ENCODE measurements at regions not wholly inside any gene's neighbourhood (a gene's known extent, or its start where the extent isn't known, plus 50 kb on each side); places are given as distances from the start of the nearest gene placed in this dataset.

GRCh38 chr12:92987362-92987761 is 58.3 kb upstream of the EEA1 start:
- Histone ChIP-seq H3K4me1 (ENCODE audit: insufficient read depth) (no peaks in the 10 kb centered on the region), H3K36me3 (ENCODE audit: insufficient read depth) (no peaks in the 10 kb centered on the region), H3K27ac (ENCODE audit: low read depth) (no peak overlapping the region), H3K4me3 (ENCODE audit: low read depth, low read length) (no peak overlapping the region)
- peak; percentile 69 for DNase-seq (ENCODE audit: extremely low spot score)
- 1% methylated on average over 3 of the region's 3 CpGs for WGBS

- Histone ChIP-seq H3K27ac (ENCODE audit: low read depth) (peak overlapping the region; percentile 26), H3K36me3 (ENCODE audit: insufficient read depth) (no peaks in the 10 kb centered on the region), H3K4me1 (ENCODE audit: insufficient read depth) (no peaks in the 10 kb centered on the region), H3K4me3 (ENCODE audit: low read depth, low read length) (no peak overlapping the region)
- WGBS = 80% methylated on average over 4 of the region's 4 CpGs
- no peak for DNase-seq (ENCODE audit: extremely low spot score)
Observed at GRCh38 chr12:92987846-92988621, 58.9 kb upstream of the EEA1 start.

GRCh38 chr12:92988622-92989130 is 59.6 kb upstream of the EEA1 start:
- peak overlapping the region; percentile 10 for H3K27ac ChIP-seq (ENCODE audit: low read depth)
- WGBS = 37% methylated on average over 1 of the region's 1 CpG
- H3K4me3 ChIP-seq (ENCODE audit: low read depth, low read length) = no peak overlapping the region
- H3K4me1 ChIP-seq (ENCODE audit: insufficient read depth) = no peaks in the 10 kb centered on the region
- no peaks in the 10 kb centered on the region for H3K36me3 ChIP-seq (ENCODE audit: insufficient read depth)
- DNase-seq (ENCODE audit: extremely low spot score) = no peak

GRCh38 chr12:92989715-92990484 is 60.8 kb upstream of the EEA1 start:
- Histone ChIP-seq H3K36me3 (ENCODE audit: insufficient read depth) (no peaks in the 10 kb centered on the region), H3K4me1 (ENCODE audit: insufficient read depth) (no peaks in the 10 kb centered on the region), H3K4me3 (ENCODE audit: low read depth, low read length) (no peak overlapping the region), H3K27ac (ENCODE audit: low read depth) (no peak overlapping the region)
- WGBS = 84% methylated on average over 3 of the region's 3 CpGs
- no peak for DNase-seq (ENCODE audit: extremely low spot score)

- no peak overlapping the region for H3K4me3 ChIP-seq (ENCODE audit: low read depth, low read length)
- DNase-seq (ENCODE audit: extremely low spot score) = no peak
- WGBS = 86% methylated on average over 3 of the region's 3 CpGs
- no peaks in the 10 kb centered on the region for H3K36me3 ChIP-seq (ENCODE audit: insufficient read depth)
- no peak overlapping the region for H3K27ac ChIP-seq (ENCODE audit: low read depth)
- no peaks in the 10 kb centered on the region for H3K4me1 ChIP-seq (ENCODE audit: insufficient read depth)
Observed at GRCh38 chr12:92991134-92991533, 62.0 kb upstream of the EEA1 start.

GRCh38 chr12:92992041-92992440 is 62.9 kb upstream of the EEA1 start:
- Histone ChIP-seq H3K27ac (ENCODE audit: low read depth) (no peak overlapping the region), H3K4me1 (ENCODE audit: insufficient read depth) (no peaks in the 10 kb centered on the region), H3K4me3 (ENCODE audit: low read depth, low read length) (no peak overlapping the region), H3K36me3 (ENCODE audit: insufficient read depth) (no peaks in the 10 kb centered on the region)
- no peak for DNase-seq (ENCODE audit: extremely low spot score)

- Histone ChIP-seq H3K4me3 (ENCODE audit: low read depth, low read length) (no peak overlapping the region), H3K4me1 (ENCODE audit: insufficient read depth) (no peaks in the 10 kb centered on the region), H3K36me3 (ENCODE audit: insufficient read depth) (no peaks in the 10 kb centered on the region), H3K27ac (ENCODE audit: low read depth) (no peak overlapping the region)
- no peak for DNase-seq (ENCODE audit: extremely low spot score)
- 86% methylated on average over 1 of the region's 1 CpG for WGBS
Observed at GRCh38 chr12:92993259-92993658, 64.2 kb upstream of the EEA1 start.

- 77% methylated on average over 7 of the region's 7 CpGs for WGBS
- Histone ChIP-seq H3K4me1 (ENCODE audit: insufficient read depth) (no peaks in the 10 kb centered on the region), H3K27ac (ENCODE audit: low read depth) (no peak overlapping the region), H3K4me3 (ENCODE audit: low read depth, low read length) (no peak overlapping the region), H3K36me3 (ENCODE audit: insufficient read depth) (no peaks in the 10 kb centered on the region)
- no peak for DNase-seq (ENCODE audit: extremely low spot score)
Observed at GRCh38 chr12:92995258-92995903, 66.3 kb upstream of the EEA1 start.

GRCh38 chr12:93000026-93000425 is 70.9 kb upstream of the EEA1 start:
- WGBS = 85% methylated on average over 5 of the region's 5 CpGs

GRCh38 chr12:93001407-93001806 is 72.3 kb upstream of the EEA1 start:
- H3K4me1 ChIP-seq (ENCODE audit: insufficient read depth) = no peaks in the 10 kb centered on the region
- DNase-seq (ENCODE audit: extremely low spot score) = no peak
- no peaks in the 10 kb centered on the region for H3K36me3 ChIP-seq (ENCODE audit: insufficient read depth)
- no peak overlapping the region for H3K27ac ChIP-seq (ENCODE audit: low read depth)
- no peak overlapping the region for H3K4me3 ChIP-seq (ENCODE audit: low read depth, low read length)
- 84% methylated on average over 3 of the region's 3 CpGs for WGBS

More at GRCh38 chr12:93000026-93000425, 70.9 kb upstream of the EEA1 start:
- no peaks in the 10 kb centered on the region for H3K4me1 ChIP-seq (ENCODE audit: insufficient read depth)
- no peaks in the 10 kb centered on the region for H3K36me3 ChIP-seq (ENCODE audit: insufficient read depth)
- no peak overlapping the region for H3K27ac ChIP-seq (ENCODE audit: low read depth)
- no peak overlapping the region for H3K4me3 ChIP-seq (ENCODE audit: low read depth, low read length)
- DNase-seq (ENCODE audit: extremely low spot score) = no peak

- Histone ChIP-seq H3K27ac (ENCODE audit: low read depth) (no peak overlapping the region), H3K4me3 (ENCODE audit: low read depth, low read length) (no peak overlapping the region), H3K36me3 (ENCODE audit: insufficient read depth) (no peaks in the 10 kb centered on the region), H3K4me1 (ENCODE audit: insufficient read depth) (no peaks in the 10 kb centered on the region)
- no peak for DNase-seq (ENCODE audit: extremely low spot score)
- WGBS = 23% methylated on average over 7 of the region's 7 CpGs
Observed at GRCh38 chr12:93002293-93003054, 73.4 kb upstream of the EEA1 start.

- H3K27ac ChIP-seq (ENCODE audit: low read depth) = no peak overlapping the region
- H3K4me1 ChIP-seq (ENCODE audit: insufficient read depth) = no peaks in the 10 kb centered on the region
- no peaks in the 10 kb centered on the region for H3K36me3 ChIP-seq (ENCODE audit: insufficient read depth)
- no peak for DNase-seq (ENCODE audit: extremely low spot score)
- WGBS = 82% methylated on average over 9 of the region's 9 CpGs
- H3K4me3 ChIP-seq (ENCODE audit: low read depth, low read length) = no peak overlapping the region
Observed at GRCh38 chr12:93003531-93004239, 74.6 kb upstream of the EEA1 start.

- 92% methylated on average over 8 of the region's 8 CpGs for WGBS
- no peaks in the 10 kb centered on the region for H3K36me3 ChIP-seq (ENCODE audit: insufficient read depth)
Observed at GRCh38 chr12:93005928-93006392, 76.9 kb upstream of the EEA1 start.

More at GRCh38 chr12:93005928-93006392, 76.9 kb upstream of the EEA1 start:
- Histone ChIP-seq H3K4me1 (ENCODE audit: insufficient read depth) (no peaks in the 10 kb centered on the region), H3K27ac (ENCODE audit: low read depth) (no peak overlapping the region), H3K4me3 (ENCODE audit: low read depth, low read length) (no peak overlapping the region)
- DNase-seq (ENCODE audit: extremely low spot score) = no peak

All from urinary bladder (tissue), 3 donors.